ENCODE measurements at regions not wholly inside any gene's neighbourhood (a gene's known extent, or its start where the extent isn't known, plus 50 kb on each side); places are given as distances from the start of the nearest gene placed in this dataset.
"Not testable (repeated sequence)": the region's sequence is repeated elsewhere in the genome, so short reads cannot be mapped to it uniquely, and the experiment has no call there.

GRCh38 chr20:53874104-53874503 is 196.3 kb downstream of the BCAS1 start:
- in situ Hi-C loops (cut with HindIII; ENCODE audit: low pct_ligation_motif_present, low pct_unique_long_range_greater_than_20kb, low sequenced_read_pairs), result no loop called here
- DNase-seq, result no peak

DNA sequence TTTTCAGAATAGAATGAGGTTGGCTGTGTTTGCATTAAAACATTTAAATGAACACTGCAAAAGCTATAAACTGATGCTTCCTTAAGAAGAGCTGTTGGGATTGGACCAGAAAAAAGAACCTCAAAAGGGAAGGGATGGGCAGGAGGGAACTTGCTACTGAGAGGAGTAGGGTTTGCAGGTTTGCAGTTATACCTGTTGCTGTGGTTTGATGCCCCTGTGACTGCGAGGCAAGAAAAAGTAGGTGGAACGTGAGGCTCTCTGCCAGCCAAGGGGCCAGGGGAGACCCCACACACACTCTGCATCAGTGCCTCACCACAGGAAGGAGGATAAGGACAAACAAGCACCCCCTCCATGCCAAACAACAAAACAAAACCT is 197.2 kb downstream of the BCAS1 start:
- no peak for DNase-seq
- in situ Hi-C loops (cut with HindIII; ENCODE audit: low pct_ligation_motif_present, low pct_unique_long_range_greater_than_20kb, low sequenced_read_pairs), result no loop called here

- in situ Hi-C loops (cut with HindIII; ENCODE audit: low pct_ligation_motif_present, low pct_unique_long_range_greater_than_20kb, low sequenced_read_pairs), result no loop called here
- DNase-seq, result peak; percentile 36
Observed at GRCh38 chr20:53872561-53873229, 197.7 kb downstream of the BCAS1 start.

DNA sequence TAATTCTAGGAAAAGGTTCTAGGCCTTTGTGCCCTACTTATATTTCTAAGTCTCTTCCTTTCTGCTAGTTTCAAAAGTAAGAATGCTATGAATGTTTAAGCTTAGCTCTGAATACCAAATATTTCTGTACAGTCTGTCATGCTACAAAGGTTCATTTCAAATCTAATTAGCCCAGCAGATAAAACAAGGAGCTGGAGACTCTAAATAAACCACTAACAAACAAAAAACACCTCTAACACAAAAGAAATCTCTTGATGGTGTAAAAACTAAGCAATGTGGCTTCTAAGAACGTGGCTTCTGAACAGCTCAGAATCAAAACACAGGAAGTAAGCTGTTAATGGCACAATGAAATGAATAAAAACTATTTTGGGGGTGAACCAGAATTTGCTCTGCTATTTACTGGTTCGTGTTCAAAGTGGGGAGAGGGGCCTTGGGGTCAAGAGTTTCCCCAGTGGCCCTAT is 198.3 kb downstream of the BCAS1 start:
- DNase-seq, result no peak
- in situ Hi-C loops (cut with HindIII; ENCODE audit: low pct_ligation_motif_present, low pct_unique_long_range_greater_than_20kb, low sequenced_read_pairs), result no loop called here

DNA sequence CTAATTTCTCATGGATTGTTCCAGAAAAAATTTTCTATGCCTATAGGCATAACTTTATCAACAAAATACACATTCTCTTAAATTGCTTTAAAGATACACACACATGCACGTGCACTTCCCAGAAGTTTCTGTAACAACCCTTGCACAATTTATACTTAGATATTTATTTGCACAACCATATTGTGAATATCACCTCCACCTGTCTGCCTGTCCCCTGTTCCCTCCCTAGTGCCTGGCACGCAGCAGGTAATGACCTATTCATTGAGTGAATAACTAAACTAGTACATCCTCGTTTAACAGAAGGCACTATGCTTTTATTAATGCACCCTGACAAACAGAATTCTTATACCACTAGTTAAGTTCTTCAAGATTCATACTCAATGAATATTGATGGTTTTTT is 198.9 kb downstream of the BCAS1 start:
- DNase-seq, result no peak
- in situ Hi-C loops (cut with HindIII; ENCODE audit: low pct_ligation_motif_present, low pct_unique_long_range_greater_than_20kb, low sequenced_read_pairs), result no loop called here

- in situ Hi-C loops (cut with HindIII; ENCODE audit: low pct_ligation_motif_present, low pct_unique_long_range_greater_than_20kb, low sequenced_read_pairs), result no loop called here
- no peak for DNase-seq
Observed at GRCh38 chr20:53870426-53871315, 199.7 kb downstream of the BCAS1 start.

DNA sequence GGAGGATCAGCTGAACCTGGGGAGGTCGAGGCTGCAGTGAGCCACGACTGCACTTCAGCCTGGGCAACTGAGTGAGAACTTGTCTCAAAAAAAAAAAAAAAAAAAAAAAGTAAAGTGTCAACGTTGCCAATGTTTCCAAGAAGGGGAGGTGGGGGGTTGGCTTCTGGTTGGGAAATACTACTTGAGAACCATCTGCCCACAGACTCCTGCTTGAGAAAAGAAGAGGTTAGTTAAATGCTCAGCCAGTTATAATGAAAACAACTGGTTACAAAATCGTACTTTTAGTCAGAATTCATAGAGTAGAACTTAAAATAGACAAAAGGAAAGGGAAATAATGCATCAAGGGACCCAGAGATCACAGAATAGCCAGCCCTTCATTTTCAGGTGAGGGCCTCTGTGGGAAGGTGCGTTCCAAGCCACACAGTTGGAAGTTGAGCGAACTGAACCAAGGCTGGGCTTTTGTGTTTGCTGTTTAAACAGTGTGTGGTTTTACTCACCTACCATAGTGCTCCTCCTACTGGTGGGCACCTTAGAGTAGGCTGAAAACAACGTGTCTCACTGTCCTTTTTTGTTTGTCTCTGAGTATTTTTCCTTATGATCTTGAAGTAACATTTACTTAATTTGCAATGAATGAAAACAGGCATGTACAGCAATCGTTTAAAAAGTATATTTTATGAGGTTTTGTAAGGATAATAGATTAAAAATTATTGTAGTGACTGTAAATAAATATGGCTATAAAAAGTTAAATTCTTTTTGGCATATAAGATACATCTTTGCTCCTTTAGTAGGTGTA is 200.7 kb downstream of the BCAS1 start:
- peak; percentile 80 for DNase-seq
- in situ Hi-C loops (cut with HindIII; ENCODE audit: low pct_ligation_motif_present, low pct_unique_long_range_greater_than_20kb, low sequenced_read_pairs), result no loop called here

GRCh38 chr20:53867741-53868351 is 202.5 kb downstream of the BCAS1 start:
- no peak for DNase-seq

GRCh38 chr20:53866794-53867740 is 203.3 kb downstream of the BCAS1 start:
- DNase-seq, result no peak
- in situ Hi-C loops (cut with HindIII; ENCODE audit: low pct_ligation_motif_present, low pct_unique_long_range_greater_than_20kb, low sequenced_read_pairs), result no loop called here

More at GRCh38 chr20:53867741-53868351, 202.5 kb downstream of the BCAS1 start:
- in situ Hi-C loops (cut with HindIII; ENCODE audit: low pct_ligation_motif_present, low pct_unique_long_range_greater_than_20kb, low sequenced_read_pairs), result no loop called here

DNA sequence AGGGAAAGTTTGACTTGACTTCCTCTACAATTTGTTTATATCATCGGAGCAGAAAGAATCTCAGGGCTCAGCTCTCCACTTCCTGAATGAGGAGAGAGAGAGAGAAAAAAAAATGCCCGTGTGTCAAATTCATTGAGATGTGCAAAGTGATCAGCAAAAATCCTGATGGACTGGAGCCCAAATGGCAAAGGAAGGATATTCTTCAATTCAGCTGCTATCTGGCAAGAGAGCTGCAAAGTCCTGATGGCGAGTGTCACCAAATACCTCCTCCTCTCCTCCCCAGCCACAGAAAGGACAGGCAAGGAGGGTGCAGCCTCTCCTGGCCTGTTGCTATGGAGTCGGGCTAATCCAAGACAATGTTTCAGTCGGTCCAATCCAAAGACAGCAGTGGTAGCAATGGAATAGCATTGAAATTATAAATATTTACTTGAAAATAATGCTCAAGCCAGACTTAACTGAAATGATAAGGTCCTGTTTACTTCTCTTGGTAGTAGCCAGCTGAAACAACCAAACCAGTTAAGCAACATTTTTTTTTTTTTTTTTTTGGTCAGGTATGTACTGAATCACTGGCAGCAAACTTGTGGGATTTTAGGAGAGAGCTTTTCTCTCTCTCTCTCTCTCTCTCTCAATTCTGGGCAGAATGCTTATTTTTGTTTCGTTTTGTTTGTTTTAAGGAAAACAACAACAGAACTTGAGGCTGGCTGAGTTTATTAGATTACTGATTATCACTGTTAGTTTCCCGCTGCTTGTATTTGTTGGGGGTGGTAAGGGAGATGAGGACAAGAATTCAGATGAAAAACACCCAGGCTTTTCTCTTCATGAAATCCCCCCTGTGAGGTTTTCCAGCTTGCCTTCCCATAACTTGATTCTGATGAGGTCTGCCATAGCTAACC is 204.2 kb downstream of the BCAS1 start:
- peak; percentile 46 for DNase-seq

GRCh38 chr20:53864765-53865683 is 205.4 kb downstream of the BCAS1 start:
- in situ Hi-C loops (cut with HindIII; ENCODE audit: low pct_ligation_motif_present, low pct_unique_long_range_greater_than_20kb, low sequenced_read_pairs); DNase-seq: not testable (repeated sequence)

More for the DNA sequence above, 204.2 kb downstream of the BCAS1 start:
- in situ Hi-C loops (cut with HindIII; ENCODE audit: low pct_ligation_motif_present, low pct_unique_long_range_greater_than_20kb, low sequenced_read_pairs), result no loop called here

DNA sequence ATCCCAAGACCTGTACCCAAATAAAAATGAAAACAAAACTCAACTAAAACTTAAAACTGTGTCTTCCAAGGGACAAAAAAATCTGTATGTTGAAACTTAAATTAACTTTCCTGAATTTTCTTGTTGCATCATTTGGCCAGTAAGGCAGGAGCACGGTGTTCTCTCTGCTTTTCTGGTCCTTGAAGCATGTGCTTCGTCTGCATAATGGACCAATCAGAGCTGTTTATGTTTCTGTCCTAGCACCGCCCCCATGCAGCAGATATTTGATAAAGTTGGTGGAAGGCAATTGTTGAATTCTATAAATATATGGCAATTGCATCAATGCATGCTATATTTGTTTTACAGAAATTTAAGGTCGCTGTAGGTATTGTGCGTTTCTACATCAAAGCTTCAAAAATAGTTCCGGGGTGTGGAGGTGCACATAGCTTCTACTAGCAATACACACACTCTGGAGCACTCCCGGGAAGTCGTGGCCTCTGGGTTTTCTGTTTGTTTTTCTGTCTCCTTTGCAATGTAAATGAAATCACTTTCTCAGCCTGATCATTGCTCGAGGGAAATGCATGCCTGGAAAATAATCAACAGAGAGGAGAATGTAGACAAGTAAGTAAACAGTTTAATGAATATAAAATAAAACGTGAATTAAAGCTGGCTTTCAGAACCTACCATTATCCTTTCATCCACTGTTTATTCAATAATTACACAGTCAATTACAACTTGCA is 206.3 kb downstream of the BCAS1 start:
- DNase-seq; in situ Hi-C loops (cut with HindIII; ENCODE audit: low pct_ligation_motif_present, low pct_unique_long_range_greater_than_20kb, low sequenced_read_pairs): not testable (repeated sequence)

GRCh38 chr20:53863535-53863922 is 206.9 kb downstream of the BCAS1 start:
- DNase-seq; in situ Hi-C loops (cut with HindIII; ENCODE audit: low pct_ligation_motif_present, low pct_unique_long_range_greater_than_20kb, low sequenced_read_pairs): not testable (repeated sequence)

DNA sequence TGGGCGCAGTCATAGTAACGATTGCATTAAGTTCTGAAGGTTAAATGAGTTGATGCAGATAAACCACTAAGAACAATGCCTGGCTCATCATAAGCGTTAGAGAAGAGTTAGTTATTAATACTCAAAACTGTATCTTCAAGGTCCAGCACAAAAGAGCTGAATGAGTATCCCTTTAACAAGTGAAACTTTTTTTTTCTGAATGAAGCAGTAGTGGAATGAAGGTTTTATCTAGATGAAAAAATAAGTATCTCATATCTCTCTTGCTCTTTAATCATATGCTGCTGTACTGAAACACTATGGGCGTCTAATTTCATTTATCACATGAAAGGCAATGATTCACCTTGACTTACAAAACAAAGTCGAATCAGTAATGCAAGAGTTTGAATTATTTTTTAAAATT is 207.4 kb downstream of the BCAS1 start:
- DNase-seq; in situ Hi-C loops (cut with HindIII; ENCODE audit: low pct_ligation_motif_present, low pct_unique_long_range_greater_than_20kb, low sequenced_read_pairs): not testable (repeated sequence)

DNA sequence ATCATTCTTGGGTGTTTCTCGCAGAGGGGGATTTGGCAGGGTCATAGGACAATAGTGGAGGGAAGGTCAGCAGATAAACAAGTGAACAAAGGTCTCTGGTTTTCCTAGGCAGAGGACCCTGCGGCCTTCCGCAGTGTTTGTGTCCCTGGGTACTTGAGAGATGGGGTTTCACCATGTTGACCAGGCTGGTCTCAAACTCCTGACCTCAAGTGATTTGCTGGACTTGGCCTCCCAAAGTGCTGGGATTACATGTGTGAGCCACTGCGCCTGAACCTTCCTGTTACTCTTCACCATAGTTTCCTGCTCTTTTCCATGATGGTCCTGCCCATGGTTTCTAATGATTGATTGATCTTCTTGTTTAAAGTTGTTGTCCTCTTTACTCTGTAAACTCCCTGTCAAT is 207.9 kb downstream of the BCAS1 start:
- in situ Hi-C loops (cut with HindIII; ENCODE audit: low pct_ligation_motif_present, low pct_unique_long_range_greater_than_20kb, low sequenced_read_pairs); DNase-seq: not testable (repeated sequence)
